ENCODE measurements at regions not wholly inside any gene's neighbourhood (a gene's known extent, or its start where the extent isn't known, plus 50 kb on each side); places are given as distances from the start of the nearest gene placed in this dataset.
A peak's percentile ranks its signal among the peaks of the same experiment; 100 is the strongest.
"Not testable (repeated sequence)": the region's sequence is repeated elsewhere in the genome, so short reads cannot be mapped to it uniquely, and the experiment has no call there.

GRCh38 chrX:110962451-110962850 is 133.5 kb upstream of the PAK3 start:
- DNase-seq, result no peak

- no peak for DNase-seq
These were observed 140.3 kb upstream of the PAK3 start for GRCh38 chrX:110955706-110956105.

- DNase-seq, result no peak
These were observed 141.4 kb upstream of the PAK3 start for GRCh38 chrX:110954428-110955100.

GRCh38 chrX:110951472-110952269 is 144.3 kb upstream of the PAK3 start:
- DNase-seq, result no peak

- DNase-seq, result no peak
These were observed 149.4 kb upstream of the CHRDL1 start for GRCh38 chrX:110944751-110945675.

- no peak for DNase-seq
These were observed 148.7 kb upstream of the CHRDL1 start for GRCh38 chrX:110944311-110944750.

GRCh38 chrX:110941906-110942305 is 146.3 kb upstream of the CHRDL1 start:
- DNase-seq, result no peak

GRCh38 chrX:110938977-110939732 is 143.5 kb upstream of the CHRDL1 start:
- DNase-seq, result no peak

- DNase-seq, result no peak
These were observed 129.3 kb upstream of the CHRDL1 start for GRCh38 chrX:110924871-110925270.

- DNase-seq, result no peak
These were observed 125.4 kb upstream of the CHRDL1 start for GRCh38 chrX:110920991-110921390.

- no peak for DNase-seq
These were observed 120.0 kb upstream of the CHRDL1 start for GRCh38 chrX:110915570-110915969.

- DNase-seq, result no peak
These were observed 119.5 kb upstream of the CHRDL1 start for GRCh38 chrX:110915111-110915510.

GRCh38 chrX:110914281-110914680 is 118.7 kb upstream of the CHRDL1 start:
- no peak for DNase-seq

- DNase-seq, result not testable (repeated sequence)
These were observed 109.1 kb upstream of the CHRDL1 start for GRCh38 chrX:110904747-110905146.

- no peak for DNase-seq
These were observed 86.4 kb upstream of the CHRDL1 start for GRCh38 chrX:110881971-110882370.

GRCh38 chrX:110877326-110877725 is 81.7 kb upstream of the CHRDL1 start:
- no peak for DNase-seq

- no peak for DNase-seq
These were observed 76.2 kb upstream of the CHRDL1 start for GRCh38 chrX:110871839-110872238.

GRCh38 chrX:110866421-110866820 is 70.8 kb upstream of the CHRDL1 start:
- DNase-seq, result no peak

GRCh38 chrX:110863883-110864282 is 68.3 kb upstream of the CHRDL1 start:
- no peak for DNase-seq

- no peak for DNase-seq
These were observed 62.9 kb upstream of the CHRDL1 start for GRCh38 chrX:110858565-110858964.

- peak; percentile 38 for DNase-seq
These were observed 58.0 kb upstream of the CHRDL1 start for GRCh38 chrX:110853610-110854009.

GRCh38 chrX:110852180-110852579 is 56.6 kb upstream of the CHRDL1 start:
- DNase-seq, result peak; percentile 15

- DNase-seq, result no peak
These were observed 56.2 kb upstream of the CHRDL1 start for GRCh38 chrX:110851780-110852179.

All from NCI-H1694 (cell line).